KMS-11 (cell line): ENCODE measurements at regions not wholly inside any gene's neighbourhood (a gene's known extent, or its start where the extent isn't known, plus 50 kb on each side); places are given as distances from the start of the nearest gene placed in this dataset.
"Not testable (repeated sequence)": the region's sequence is repeated elsewhere in the genome, so short reads cannot be mapped to it uniquely, and the experiment has no call there.

Experiments used
- H2AFZ ChIP-seq: fragments of 200-600 bp; sonication (generic); 2 replicates; pipeline ENCODE4 v1.6.1; 2016; ENCODE audit warnings: antibody characterized with exemption, mixed run types, low read depth
- H3K27ac ChIP-seq: fragments of 200-600 bp; sonication (generic); 2 replicates; pipeline ENCODE4 v1.6.1; 2016; ENCODE audit warnings: mild to moderate bottlenecking, mixed run types
- H3K27me3 ChIP-seq: fragments of 200-600 bp; sonication (generic); 2 replicates; pipeline ENCODE4 v1.6.1; 2017; ENCODE audit warnings: mild to moderate bottlenecking, low read depth, mixed run types, moderate library complexity; ENCODE audit not compliant: insufficient read depth
- H3K36me3 ChIP-seq: fragments of 200-600 bp; sonication (generic); 2 replicates; pipeline ENCODE4 v1.6.1; 2017; ENCODE audit warnings: mild to moderate bottlenecking, mixed run types; ENCODE audit not compliant: insufficient read depth
- H3K4me1 ChIP-seq: fragments of 200-600 bp; sonication (generic); 2 replicates; pipeline ENCODE4 v1.6.1; 2016; ENCODE audit warnings: mild to moderate bottlenecking, low read depth, mixed run types; ENCODE audit not compliant: poor library complexity, severe bottlenecking
- H3K4me2 ChIP-seq: fragments of 200-600 bp; sonication (generic); 2 replicates; pipeline ENCODE4 v1.7.0; 2016; ENCODE audit warnings: mild to moderate bottlenecking, mixed run types
- H3K4me3 ChIP-seq: fragments of 200-600 bp; sonication (generic); IDR thresholded peaks from 2 replicates; pipeline ENCODE4 v1.6.1; 2017; ENCODE audit warnings: low read depth, low read length, mixed read lengths; ENCODE audit not compliant: insufficient read depth
- H3K79me2 ChIP-seq: fragments of 200-600 bp; sonication (generic); 2 replicates; pipeline ENCODE4 v1.6.1; 2016; ENCODE audit warnings: low read depth, mixed run types; ENCODE audit not compliant: insufficient read depth
- H3K9ac ChIP-seq: fragments of 200-600 bp; sonication (generic); 2 replicates; pipeline ENCODE4 v1.6.1; 2016; ENCODE audit warnings: mild to moderate bottlenecking, mixed run types
- H4K20me1 ChIP-seq: fragments of 200-600 bp; sonication (generic); 2 replicates; pipeline ENCODE4 v1.6.1; 2016; ENCODE audit warnings: mild to moderate bottlenecking, mixed run types; ENCODE audit not compliant: insufficient read depth
- TF ChIP-seq, protein P1 (sequence below): fragments of 200-600 bp; sonication (generic); conservative IDR thresholded peaks from 2 replicates; pipeline ENCODE4 v1.6.1; 2017; ENCODE audit warnings: low read depth, mild to moderate bottlenecking, antibody characterized with exemption, low read length, moderate library complexity, mixed read lengths

DNA sequence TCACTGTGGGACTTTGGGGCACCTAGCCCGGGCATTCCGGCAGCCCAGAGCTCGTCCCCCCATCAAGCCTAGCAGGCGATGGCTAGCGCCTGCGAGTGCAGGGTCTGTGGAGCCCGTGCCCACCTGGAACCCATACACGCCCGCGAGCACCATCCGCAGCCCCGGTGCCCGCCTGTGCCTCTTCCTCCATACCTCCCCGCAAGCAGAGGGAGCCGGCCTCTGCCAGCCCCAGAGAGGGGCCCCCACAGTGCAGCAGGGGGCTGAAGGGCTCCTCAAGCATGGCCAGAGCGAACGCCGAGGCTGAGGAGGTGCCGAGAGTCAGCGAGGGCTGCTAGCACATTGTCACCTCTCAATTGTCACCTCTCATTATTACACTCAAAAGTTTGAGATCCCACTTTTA is 167.8 kb upstream of the EPHA6 start:
- TF ChIP-seq, protein P1, sequence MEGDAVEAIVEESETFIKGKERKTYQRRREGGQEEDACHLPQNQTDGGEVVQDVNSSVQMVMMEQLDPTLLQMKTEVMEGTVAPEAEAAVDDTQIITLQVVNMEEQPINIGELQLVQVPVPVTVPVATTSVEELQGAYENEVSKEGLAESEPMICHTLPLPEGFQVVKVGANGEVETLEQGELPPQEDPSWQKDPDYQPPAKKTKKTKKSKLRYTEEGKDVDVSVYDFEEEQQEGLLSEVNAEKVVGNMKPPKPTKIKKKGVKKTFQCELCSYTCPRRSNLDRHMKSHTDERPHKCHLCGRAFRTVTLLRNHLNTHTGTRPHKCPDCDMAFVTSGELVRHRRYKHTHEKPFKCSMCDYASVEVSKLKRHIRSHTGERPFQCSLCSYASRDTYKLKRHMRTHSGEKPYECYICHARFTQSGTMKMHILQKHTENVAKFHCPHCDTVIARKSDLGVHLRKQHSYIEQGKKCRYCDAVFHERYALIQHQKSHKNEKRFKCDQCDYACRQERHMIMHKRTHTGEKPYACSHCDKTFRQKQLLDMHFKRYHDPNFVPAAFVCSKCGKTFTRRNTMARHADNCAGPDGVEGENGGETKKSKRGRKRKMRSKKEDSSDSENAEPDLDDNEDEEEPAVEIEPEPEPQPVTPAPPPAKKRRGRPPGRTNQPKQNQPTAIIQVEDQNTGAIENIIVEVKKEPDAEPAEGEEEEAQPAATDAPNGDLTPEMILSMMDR, result no peak

DNA sequence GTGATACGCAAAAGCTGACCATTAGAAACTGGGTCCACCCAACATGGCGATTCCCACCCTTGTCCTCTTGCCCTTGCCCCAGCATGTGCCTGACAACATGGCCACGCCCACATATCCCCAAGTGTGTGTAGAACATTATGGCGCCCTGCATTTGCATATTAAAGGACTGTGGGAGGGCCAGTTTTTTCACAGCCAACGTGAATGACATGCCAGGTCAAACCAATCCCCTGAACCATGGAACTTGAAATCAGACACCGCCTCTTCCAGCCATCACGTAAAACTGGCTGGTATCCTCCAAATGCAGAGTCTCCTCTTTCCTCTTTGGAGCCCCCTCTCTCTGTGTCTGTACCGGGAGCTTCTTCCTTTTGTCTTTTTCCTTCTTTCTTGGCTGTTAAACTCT is 156.7 kb upstream of the EPHA6 start:
- Histone ChIP-seq H3K4me3 (no peak overlapping the region), H3K36me3 (no peaks in the 10 kb centered on the region), H3K4me2 (no peak overlapping the region), H3K79me2 (no peaks in the 10 kb centered on the region), H3K27me3 (no peaks in the 10 kb centered on the region), H3K4me1 (no peaks in the 10 kb centered on the region), H4K20me1 (no peaks in the 10 kb centered on the region), H2AFZ (no peak overlapping the region), H3K27ac (no peak overlapping the region), H3K9ac (no peak overlapping the region)
- TF ChIP-seq, protein P1, result no peak

More for the DNA sequence above, 167.8 kb upstream of the EPHA6 start:
- H3K4me2 ChIP-seq, result no peak overlapping the region
- no peaks in the 10 kb centered on the region for H3K36me3 ChIP-seq
- H2AFZ ChIP-seq, result no peak overlapping the region
- H3K4me3 ChIP-seq, result no peak overlapping the region
- H3K4me1 ChIP-seq, result no peaks in the 10 kb centered on the region
- no peaks in the 10 kb centered on the region for H3K27me3 ChIP-seq
- no peak overlapping the region for H3K9ac ChIP-seq
- H4K20me1 ChIP-seq, result no peaks in the 10 kb centered on the region
- no peaks in the 10 kb centered on the region for H3K79me2 ChIP-seq
- no peak overlapping the region for H3K27ac ChIP-seq

DNA sequence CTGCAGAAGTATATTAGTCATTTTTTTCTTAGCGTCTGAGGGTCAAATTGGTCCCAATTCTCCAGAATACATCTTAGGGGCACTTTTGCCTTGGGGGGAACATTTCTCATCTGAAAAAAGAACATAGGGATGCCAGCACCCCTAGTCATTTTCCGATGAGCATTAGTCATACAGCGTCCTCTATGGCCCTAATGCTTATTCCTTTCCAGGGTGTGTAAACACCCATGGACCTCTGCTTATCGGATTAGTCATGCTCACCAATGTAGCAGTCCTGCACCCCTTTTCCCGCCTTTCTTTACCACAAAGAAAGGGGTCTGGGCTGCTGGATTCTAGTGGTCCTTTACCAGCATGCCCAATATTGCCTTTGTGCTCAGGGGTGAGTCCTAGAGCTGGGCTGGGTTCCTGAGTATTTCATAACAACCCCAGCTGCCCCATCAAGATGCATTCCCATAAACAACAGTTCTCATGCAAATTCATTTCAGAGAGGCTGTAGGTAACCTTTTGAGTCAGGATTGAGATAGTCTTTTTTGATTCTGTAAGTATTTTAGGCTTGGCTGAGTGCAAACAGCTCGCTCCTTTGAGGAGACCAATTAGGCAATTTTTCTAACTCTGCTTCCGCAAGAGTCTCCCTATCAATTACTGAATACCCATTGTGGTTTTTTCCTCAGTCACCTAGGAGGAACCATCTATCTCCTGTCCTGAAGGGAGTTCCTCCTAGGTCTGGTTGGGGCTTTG is 142.4 kb upstream of the EPHA6 start:
- H2AFZ ChIP-seq, H3K4me1 ChIP-seq, H3K27me3 ChIP-seq, H4K20me1 ChIP-seq, H3K9ac ChIP-seq, H3K79me2 ChIP-seq, H3K4me3 ChIP-seq, H3K36me3 ChIP-seq, H3K4me2 ChIP-seq, H3K27ac ChIP-seq: not testable (repeated sequence)

DNA sequence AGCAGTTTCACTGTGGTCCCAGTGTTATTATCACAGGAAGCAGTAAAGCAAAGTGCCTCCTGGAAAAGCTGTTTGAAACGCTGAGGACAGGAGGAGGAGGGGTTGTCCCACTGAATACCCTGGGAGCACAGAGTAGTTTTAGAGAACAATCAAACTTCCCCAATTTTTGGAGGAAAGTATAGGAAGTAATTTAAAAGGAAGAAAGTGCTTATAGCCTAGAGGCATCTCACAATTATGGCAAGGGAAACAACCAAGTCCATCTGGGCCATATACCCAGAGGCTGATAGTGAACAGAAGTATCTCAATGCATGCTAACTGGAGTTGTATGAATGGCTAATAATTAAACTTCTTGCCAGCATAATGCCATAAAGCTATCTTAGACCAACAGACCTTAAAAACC is 137.2 kb upstream of the EPHA6 start:
- Histone ChIP-seq H3K4me2 (no peak overlapping the region), H2AFZ (no peak overlapping the region), H3K4me1 (no peaks in the 10 kb centered on the region), H3K27me3 (no peaks in the 10 kb centered on the region), H3K4me3 (no peak overlapping the region), H3K36me3 (no peaks in the 10 kb centered on the region), H4K20me1 (no peaks in the 10 kb centered on the region), H3K79me2 (no peaks in the 10 kb centered on the region), H3K27ac (no peak overlapping the region), H3K9ac (no peak overlapping the region)
- TF ChIP-seq, protein P1, result no peak

DNA sequence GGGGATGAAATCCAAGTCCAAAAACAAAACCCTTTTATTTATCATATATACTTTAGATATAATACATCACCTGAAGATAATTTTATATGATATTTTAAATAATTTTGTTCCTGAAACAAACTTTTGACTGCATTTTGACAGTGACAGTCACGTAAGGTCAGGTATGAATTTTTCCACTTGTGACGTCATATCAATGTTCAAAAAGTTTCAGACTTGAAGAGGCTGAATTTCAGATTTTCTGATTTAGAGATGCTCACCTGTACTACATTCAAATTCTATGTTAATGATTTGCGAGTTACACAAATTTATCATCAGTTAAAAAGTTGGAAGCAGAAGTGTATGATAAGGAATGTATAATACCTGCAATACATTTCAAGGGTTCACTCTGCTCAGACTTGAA is 136.1 kb upstream of the EPHA6 start:
- Histone ChIP-seq H3K27me3 (no peaks in the 10 kb centered on the region), H2AFZ (no peak overlapping the region), H3K79me2 (no peaks in the 10 kb centered on the region), H4K20me1 (no peaks in the 10 kb centered on the region), H3K4me3 (no peak overlapping the region), H3K4me2 (no peak overlapping the region), H3K9ac (no peak overlapping the region), H3K36me3 (no peaks in the 10 kb centered on the region), H3K27ac (no peak overlapping the region), H3K4me1 (no peaks in the 10 kb centered on the region)
- TF ChIP-seq, protein P1, result no peak
